ENCODE measurements at regions not wholly inside any gene's neighbourhood (a gene's known extent, or its start where the extent isn't known, plus 50 kb on each side); places are given as distances from the start of the nearest gene placed in this dataset.
"Not testable (repeated sequence)": the region's sequence is repeated elsewhere in the genome, so short reads cannot be mapped to it uniquely, and the experiment has no call there.

GRCh38 chr10:61818251-61818650 lies 83.2 kb upstream of the ARID5B start:
- DNase-seq (ENCODE audit: low read depth, low spot score); POLR2A ChIA-PET; H3K4me3 ChIP-seq (ENCODE audit: low read depth, low read length): not testable (repeated sequence)
- CTCF ChIA-PET: interaction anchor here (1.0 to 1.6 kb wide), 3 partner anchors 17 to 19 kb away, joined by 3 to 4 read pairs (median 4); no protein-coding TSS in a partner anchor

GRCh38 chr10:61819208-61819607 lies 82.3 kb upstream of the ARID5B start:
- no peak for TF ChIP-seq CTCF (IDR thresholded peaks at IDR 0.05; ENCODE audit: insufficient read depth, low read length, missing control alignments)
- DNase-seq (ENCODE audit: low read depth, low spot score): no peak
- ChIA-PET CTCF (interaction anchor here (1.0 kb wide), 1 partner anchor 18 kb away, joined by 4 read pairs; no protein-coding TSS in a partner anchor), POLR2A (no interaction called here)
- no peak overlapping the region for H3K4me3 ChIP-seq (ENCODE audit: low read depth, low read length)

- DNase-seq (ENCODE audit: low read depth, low spot score): no peak
- H3K4me3 ChIP-seq (ENCODE audit: low read depth, low read length): no peak overlapping the region
- ChIA-PET CTCF (interaction anchor here (1.0 to 1.7 kb wide), 2 partner anchors 14 to 70 kb away, joined by 5 to 8 read pairs; no protein-coding TSS in a partner anchor), POLR2A (no interaction called here)
- no peak for TF ChIP-seq CTCF (IDR thresholded peaks at IDR 0.05; ENCODE audit: insufficient read depth, low read length, missing control alignments)
Observed at GRCh38 chr10:61821153-61821552, 80.3 kb upstream of the ARID5B start.

- ChIA-PET POLR2A (no interaction called here), CTCF (interaction anchor here (1.0 to 1.7 kb wide), 2 partner anchors 13 to 71 kb away, joined by 5 to 8 read pairs; no protein-coding TSS in a partner anchor)
- DNase-seq (ENCODE audit: low read depth, low spot score): no peak
- H3K4me3 ChIP-seq (ENCODE audit: low read depth, low read length): no peak overlapping the region
- no peak for TF ChIP-seq CTCF (IDR thresholded peaks at IDR 0.05; ENCODE audit: insufficient read depth, low read length, missing control alignments)
Observed at GRCh38 chr10:61821693-61822092, 79.8 kb upstream of the ARID5B start.

- TF ChIP-seq CTCF (IDR thresholded peaks at IDR 0.05; ENCODE audit: insufficient read depth, low read length, missing control alignments): no peak
- POLR2A ChIA-PET: no interaction called here
- H3K4me3 ChIP-seq (ENCODE audit: low read depth, low read length): no peak overlapping the region
- CTCF ChIA-PET: interaction anchor here (1.0 to 1.7 kb wide), 2 partner anchors 13 to 71 kb away, joined by 5 to 8 read pairs; no protein-coding TSS in a partner anchor
- no peak for DNase-seq (ENCODE audit: low read depth, low spot score)
Observed at GRCh38 chr10:61822096-61822495, 79.4 kb upstream of the ARID5B start.

GRCh38 chr10:61822781-61823230 lies 78.7 kb upstream of the ARID5B start:
- no peak for DNase-seq (ENCODE audit: low read depth, low spot score)
- no peak for TF ChIP-seq CTCF (IDR thresholded peaks at IDR 0.05; ENCODE audit: insufficient read depth, low read length, missing control alignments)
- POLR2A ChIA-PET: no interaction called here
- no peak overlapping the region for H3K4me3 ChIP-seq (ENCODE audit: low read depth, low read length)
- CTCF ChIA-PET: interaction anchor here (1.7 kb wide), 1 partner anchor 72 kb away, joined by 8 read pairs; no protein-coding TSS in a partner anchor

GRCh38 chr10:61825001-61825400 lies 76.5 kb upstream of the ARID5B start:
- no peak for DNase-seq (ENCODE audit: low read depth, low spot score)
- no peak overlapping the region for H3K4me3 ChIP-seq (ENCODE audit: low read depth, low read length)
- CTCF ChIA-PET: interaction anchor here (1.4 kb wide), 1 partner anchor 10 kb away, joined by 5 read pairs; no protein-coding TSS in a partner anchor
- TF ChIP-seq CTCF (IDR thresholded peaks at IDR 0.05; ENCODE audit: insufficient read depth, low read length, missing control alignments): no peak
- POLR2A ChIA-PET: no interaction called here
